ENCODE measurements at regions not wholly inside any gene's neighbourhood (a gene's known extent, or its start where the extent isn't known, plus 50 kb on each side); places are given as distances from the start of the nearest gene placed in this dataset.

GRCh38 chr13:48761256-48761655 lies 107.5 kb downstream of the CYSLTR2 start:
- no peak for DNase-seq (ENCODE audit: low spot score)

GRCh38 chr13:48769107-48769704 lies 115.5 kb downstream of the CYSLTR2 start:
- DNase-seq (ENCODE audit: low spot score) = peak; percentile 89

GRCh38 chr13:48770372-48770771 lies 116.6 kb downstream of the CYSLTR2 start:
- no peak for DNase-seq (ENCODE audit: low spot score)

GRCh38 chr13:48772908-48773307 lies 119.2 kb downstream of the CYSLTR2 start:
- no peak for DNase-seq (ENCODE audit: low spot score)

DNA sequence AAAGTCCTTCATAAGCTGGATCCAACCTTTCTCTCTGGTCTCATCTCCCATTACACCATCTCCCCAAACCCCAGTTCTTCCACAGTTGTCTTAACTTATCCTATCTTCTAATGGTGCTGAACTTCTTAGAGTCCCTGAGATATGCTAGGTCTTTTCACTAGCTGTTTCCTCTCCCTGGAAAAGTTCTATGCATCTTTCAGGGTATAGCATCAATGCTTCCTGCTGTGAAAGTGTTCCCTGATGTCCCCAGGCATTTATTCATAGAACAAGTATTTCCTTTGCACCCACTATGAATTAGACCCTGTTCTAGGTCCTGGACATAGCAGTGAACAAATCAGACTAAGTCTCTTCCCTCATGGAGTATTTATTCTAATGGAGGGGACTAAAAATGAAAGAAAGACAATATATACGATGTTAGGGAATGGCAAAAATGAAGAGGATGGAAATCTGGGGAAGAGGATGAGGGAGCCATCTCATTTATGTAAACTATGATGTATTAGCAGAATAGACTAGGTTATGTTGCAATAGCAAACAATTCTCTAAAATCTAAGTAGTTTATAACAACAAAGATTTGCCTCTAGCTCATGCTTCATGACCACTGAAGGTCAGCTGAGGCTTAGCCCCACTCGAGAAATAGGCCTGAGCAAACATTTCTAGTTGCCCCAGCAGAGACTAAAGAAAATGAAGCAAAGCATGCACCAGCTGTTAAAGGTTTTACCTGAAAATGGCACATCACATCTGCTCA lies 120.0 kb downstream of the CYSLTR2 start:
- DNase-seq (ENCODE audit: low spot score) = no peak

DNA sequence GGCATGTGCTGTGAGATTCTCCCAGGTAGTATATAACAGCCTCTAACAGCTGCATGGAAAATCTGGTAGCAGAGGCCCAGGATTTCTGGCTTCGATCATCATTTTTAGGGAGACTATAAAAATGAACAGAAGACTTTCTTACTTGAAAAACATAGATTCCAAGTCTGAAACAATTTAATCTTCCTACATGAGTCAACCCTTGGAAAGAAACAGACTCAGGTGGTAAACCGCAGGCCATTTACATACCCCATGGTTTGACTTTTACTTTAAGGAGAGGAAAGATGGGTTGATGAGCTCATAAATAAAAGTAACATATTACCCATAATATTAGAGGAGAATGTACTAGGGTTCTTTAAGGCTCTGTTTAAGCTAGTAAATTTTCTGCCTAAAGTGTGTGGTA lies 121.6 kb downstream of the CYSLTR2 start:
- DNase-seq (ENCODE audit: low spot score) = no peak

DNA sequence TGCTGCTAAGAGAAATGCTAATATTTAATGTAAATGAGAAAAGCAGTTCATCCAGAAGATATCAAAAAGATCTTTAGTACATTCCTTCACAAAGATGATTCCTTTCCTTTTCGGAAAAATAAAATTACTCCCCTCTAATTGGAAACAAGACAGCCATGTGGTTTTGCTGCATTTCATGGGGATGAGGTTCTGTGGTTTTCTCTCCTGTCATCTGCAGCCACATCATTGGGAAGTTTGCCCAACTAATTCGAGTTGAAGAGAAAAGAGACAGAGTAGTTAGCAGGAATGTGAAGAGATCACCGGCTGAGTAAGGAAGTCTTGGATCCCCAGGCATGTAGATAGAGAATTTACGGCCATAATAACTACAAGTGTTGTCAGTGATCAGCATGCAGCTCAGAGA lies 122.1 kb downstream of the CYSLTR2 start:
- DNase-seq (ENCODE audit: low spot score) = no peak

DNA sequence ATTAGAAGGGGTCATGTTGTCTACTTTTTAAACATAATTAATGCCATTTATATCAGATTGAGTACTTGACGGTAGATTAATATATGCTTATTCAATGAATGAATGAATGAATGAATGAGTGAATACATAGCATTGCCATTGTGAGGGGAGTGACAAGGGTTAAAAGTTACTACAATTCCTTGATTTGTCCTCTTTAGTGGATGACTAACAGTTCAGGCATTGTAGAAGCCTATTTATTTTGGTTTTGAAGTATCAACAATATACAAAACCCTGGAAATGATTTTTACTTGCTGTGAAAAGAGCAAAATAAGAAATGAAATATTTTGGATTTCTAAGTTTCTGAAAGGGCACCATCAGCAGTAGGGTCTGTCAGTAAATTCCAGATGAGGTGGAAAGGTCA lies 122.7 kb downstream of the CYSLTR2 start:
- no peak for DNase-seq (ENCODE audit: low spot score)

- DNase-seq (ENCODE audit: low spot score) = no peak
Measured at GRCh38 chr13:48778610-48779009, 124.9 kb downstream of the CYSLTR2 start.

- no peak for DNase-seq (ENCODE audit: low spot score)
Measured at GRCh38 chr13:48780713-48781341, 127.1 kb downstream of the CYSLTR2 start.

DNA sequence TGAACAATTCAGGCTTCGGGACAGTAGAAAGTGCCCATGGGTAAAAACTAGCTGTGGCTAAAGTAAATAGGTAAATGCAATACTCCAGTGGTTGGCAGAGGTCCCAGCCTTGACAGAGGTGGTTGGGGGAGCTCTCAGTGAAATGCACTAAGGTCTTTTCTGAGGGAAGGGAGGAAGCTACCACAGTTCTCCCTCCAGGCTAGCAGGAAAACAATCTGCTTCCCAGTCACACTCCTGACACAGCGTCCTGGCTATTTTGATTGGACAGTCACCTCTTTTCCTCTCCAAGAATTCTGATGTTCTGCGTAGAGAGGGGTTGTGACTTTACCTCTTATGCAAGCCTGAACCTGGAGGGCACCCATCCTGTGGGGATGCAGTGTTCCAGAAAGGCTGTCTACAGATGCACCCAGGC lies 128.7 kb downstream of the CYSLTR2 start:
- no peak for DNase-seq (ENCODE audit: low spot score)

GRCh38 chr13:48783181-48783630 lies 129.5 kb downstream of the CYSLTR2 start:
- no peak for DNase-seq (ENCODE audit: low spot score)

DNA sequence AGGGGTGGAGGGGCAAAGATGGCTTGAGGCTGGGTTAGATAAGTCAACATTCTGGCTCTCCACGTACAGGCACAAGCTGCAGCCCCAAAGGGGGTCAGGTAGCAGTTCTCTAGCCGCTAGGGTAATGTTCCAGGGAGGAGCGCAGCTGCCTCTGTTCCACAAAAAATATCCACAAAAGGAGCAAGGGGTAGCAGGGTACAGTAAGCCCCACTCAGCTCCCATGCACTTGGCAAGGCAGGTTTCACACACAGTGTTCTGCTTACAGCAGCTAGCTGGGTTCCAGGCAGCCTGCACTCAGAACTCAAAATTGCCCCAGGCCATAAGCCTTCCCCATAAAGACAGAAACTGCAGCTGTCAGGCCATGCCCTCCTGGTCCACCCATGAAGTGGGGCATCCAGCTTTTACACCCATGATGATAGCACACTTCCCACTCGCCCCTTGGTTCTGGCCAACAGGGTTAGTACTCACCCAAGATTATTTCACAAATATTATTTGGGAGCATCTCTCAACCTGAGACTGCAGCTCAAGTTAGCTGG lies 130.0 kb downstream of the CYSLTR2 start:
- DNase-seq (ENCODE audit: low spot score) = no peak

GRCh38 chr13:48784916-48785548 lies 131.3 kb downstream of the CYSLTR2 start:
- no peak for DNase-seq (ENCODE audit: low spot score)

DNA sequence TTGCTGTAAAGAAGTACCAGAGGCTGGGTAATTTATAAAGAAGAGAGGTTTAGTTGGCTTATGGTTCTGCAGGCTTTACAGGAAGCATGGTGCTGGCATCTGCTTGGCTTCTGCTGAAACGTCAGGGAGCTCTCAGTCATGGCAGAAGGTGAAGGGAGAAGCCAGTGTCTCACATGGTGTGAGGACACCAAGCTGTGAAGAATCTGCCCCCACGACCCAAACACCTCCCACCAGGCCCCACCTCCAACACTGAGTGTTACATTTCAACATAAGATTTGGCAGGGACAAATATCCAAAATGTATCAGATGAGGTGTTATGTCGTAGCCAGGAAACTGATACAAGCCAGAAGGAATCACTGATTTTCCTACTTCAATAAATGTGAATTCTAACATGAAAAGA lies 136.5 kb downstream of the CYSLTR2 start:
- DNase-seq (ENCODE audit: low spot score) = no peak

GRCh38 chr13:48790966-48791365 lies 137.2 kb downstream of the CYSLTR2 start:
- DNase-seq (ENCODE audit: low spot score) = no peak

DNA sequence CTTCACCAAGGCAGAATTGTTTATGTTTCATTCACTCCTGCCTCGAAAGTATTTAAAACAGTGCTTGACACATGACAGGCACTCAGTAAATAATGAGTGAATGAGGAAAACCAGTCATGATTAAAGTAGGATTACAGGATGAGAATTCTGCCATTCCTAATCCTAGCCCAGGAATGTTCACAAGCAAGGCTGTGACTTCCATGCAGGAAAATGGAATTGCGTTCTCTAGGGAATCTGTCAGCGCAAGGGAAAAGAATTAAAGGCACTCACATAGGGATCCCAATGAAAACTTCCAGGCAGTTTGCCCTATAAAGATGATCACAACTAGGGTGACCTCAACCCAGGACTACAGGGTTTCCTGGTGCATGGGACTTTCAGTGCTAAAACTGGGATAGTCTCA lies 143.4 kb downstream of the CYSLTR2 start:
- no peak for DNase-seq (ENCODE audit: low spot score)

DNA sequence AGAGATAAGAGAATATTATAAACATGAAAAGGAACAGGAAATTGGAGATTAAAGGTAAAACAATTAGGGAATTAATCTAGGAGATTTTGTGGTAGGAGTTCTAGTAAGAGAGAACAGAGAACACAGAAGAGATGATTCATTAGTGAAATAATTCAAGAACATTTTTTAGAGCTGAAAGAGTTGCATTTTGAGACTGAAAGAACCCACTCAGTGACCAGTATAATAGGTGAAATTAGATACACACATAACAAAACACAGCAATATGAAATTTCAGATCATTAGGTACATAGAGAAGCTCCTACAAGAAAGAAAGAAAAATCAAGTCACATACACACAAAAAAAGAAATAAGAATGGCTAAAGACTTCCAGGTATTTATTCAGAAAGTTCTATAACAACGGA lies 144.0 kb downstream of the CYSLTR2 start:
- no peak for DNase-seq (ENCODE audit: low spot score)

DNA sequence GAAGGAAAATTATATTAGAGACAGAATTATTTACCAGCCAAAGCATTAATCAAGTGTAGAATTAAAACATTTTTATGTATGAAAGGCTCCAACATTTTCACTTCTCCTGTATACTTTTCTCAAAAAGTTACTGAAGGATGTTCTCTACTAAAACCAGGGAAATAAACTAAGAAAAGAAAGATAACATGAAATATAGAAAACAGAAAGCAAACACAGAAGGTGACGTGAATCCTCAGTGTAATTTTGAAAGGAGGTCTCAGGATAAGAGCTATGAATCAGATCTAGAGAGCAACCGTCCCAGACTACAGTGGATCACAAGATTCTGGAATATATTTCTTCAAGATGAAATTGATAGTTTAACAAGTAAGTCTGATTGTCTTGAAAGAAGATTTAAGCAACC lies 144.5 kb downstream of the CYSLTR2 start:
- DNase-seq (ENCODE audit: low spot score) = no peak

GRCh38 chr13:48801255-48801654 lies 147.5 kb downstream of the CYSLTR2 start:
- DNase-seq (ENCODE audit: low spot score) = no peak

- DNase-seq (ENCODE audit: low spot score) = no peak
Measured at GRCh38 chr13:48804821-48805601, 151.3 kb downstream of the CYSLTR2 start.

DNA sequence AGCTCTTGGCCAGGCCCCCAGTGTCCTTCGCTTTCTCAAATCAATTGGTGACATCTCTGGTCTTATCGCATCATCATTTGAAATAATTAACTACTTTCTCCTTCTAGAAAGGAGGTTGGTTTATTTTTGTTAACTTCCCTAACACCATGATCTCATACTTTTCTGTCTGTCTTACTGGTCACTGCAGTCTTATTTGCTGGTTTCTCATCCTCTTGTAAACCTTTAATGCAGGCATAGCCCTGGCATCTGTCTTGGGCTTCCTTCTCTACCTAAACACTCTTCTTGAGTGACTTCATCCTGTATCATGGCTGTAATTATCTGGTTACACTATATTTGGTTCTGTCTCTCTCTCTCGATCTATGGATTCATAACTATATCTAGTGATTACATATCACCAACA lies 152.8 kb downstream of the CYSLTR2 start:
- no peak for DNase-seq (ENCODE audit: low spot score)
